ENCODE measurements at regions not wholly inside any gene's neighbourhood (a gene's known extent, or its start where the extent isn't known, plus 50 kb on each side); places are given as distances from the start of the nearest gene placed in this dataset.
"Not testable (repeated sequence)": the region's sequence is repeated elsewhere in the genome, so short reads cannot be mapped to it uniquely, and the experiment has no call there.

GRCh38 chr10:8272794-8273425 lies 218.4 kb downstream of the GATA3 start:
- intact Hi-C loops (cut with DNase I) = no loop called here
- DNase-seq (ENCODE audit: low spot score) = no peak

GRCh38 chr10:8273749-8274148 lies 219.3 kb downstream of the GATA3 start:
- no peak for DNase-seq (ENCODE audit: low spot score)
- intact Hi-C loops (cut with DNase I) = no loop called here

- intact Hi-C loops (cut with DNase I) = no loop called here
- no peak for DNase-seq (ENCODE audit: low spot score)
Observed at GRCh38 chr10:8275911-8276310, 221.4 kb downstream of the GATA3 start.

- intact Hi-C loops (cut with DNase I) = no loop called here
- no peak for DNase-seq (ENCODE audit: low spot score)
Observed at GRCh38 chr10:8278099-8278498, 223.6 kb downstream of the GATA3 start.

GRCh38 chr10:8279598-8279997 lies 225.1 kb downstream of the GATA3 start:
- no peak for DNase-seq (ENCODE audit: low spot score)
- intact Hi-C loops (cut with DNase I) = no loop called here

- intact Hi-C loops (cut with DNase I) = no loop called here
- DNase-seq (ENCODE audit: low spot score) = no peak
Observed at GRCh38 chr10:8280946-8281345, 226.5 kb downstream of the GATA3 start.

GRCh38 chr10:8282340-8282739 lies 227.9 kb downstream of the GATA3 start:
- intact Hi-C loops (cut with DNase I) = no loop called here
- no peak for DNase-seq (ENCODE audit: low spot score)

GRCh38 chr10:8283166-8283905 lies 228.8 kb downstream of the GATA3 start:
- intact Hi-C loops (cut with DNase I) = no loop called here
- no peak for DNase-seq (ENCODE audit: low spot score)

- DNase-seq (ENCODE audit: low spot score) = no peak
- intact Hi-C loops (cut with DNase I) = no loop called here
Observed at GRCh38 chr10:8283986-8284385, 229.5 kb downstream of the GATA3 start.

GRCh38 chr10:8285970-8286369 lies 231.5 kb downstream of the GATA3 start:
- DNase-seq (ENCODE audit: low spot score); intact Hi-C loops (cut with DNase I): not testable (repeated sequence)

GRCh38 chr10:8288600-8288999 lies 234.1 kb downstream of the GATA3 start:
- intact Hi-C loops (cut with DNase I) = no loop called here
- DNase-seq (ENCODE audit: low spot score) = no peak

GRCh38 chr10:8289186-8289924 lies 234.9 kb downstream of the GATA3 start:
- intact Hi-C loops (cut with DNase I) = no loop called here
- no peak for DNase-seq (ENCODE audit: low spot score)

- no peak for DNase-seq (ENCODE audit: low spot score)
- intact Hi-C loops (cut with DNase I) = no loop called here
Observed at GRCh38 chr10:8294779-8295178, 240.3 kb downstream of the GATA3 start.

- DNase-seq (ENCODE audit: low spot score) = no peak
- intact Hi-C loops (cut with DNase I) = no loop called here
Observed at GRCh38 chr10:8295311-8295710, 240.8 kb downstream of the GATA3 start.

- intact Hi-C loops (cut with DNase I) = no loop called here
- no peak for DNase-seq (ENCODE audit: low spot score)
Observed at GRCh38 chr10:8296090-8296733, 241.7 kb downstream of the GATA3 start.

GRCh38 chr10:8296734-8297101 lies 242.2 kb downstream of the GATA3 start:
- no peak for DNase-seq (ENCODE audit: low spot score)
- intact Hi-C loops (cut with DNase I) = no loop called here

- intact Hi-C loops (cut with DNase I) = no loop called here
- DNase-seq (ENCODE audit: low spot score) = no peak
Observed at GRCh38 chr10:8297107-8297506, 242.6 kb downstream of the GATA3 start.

- DNase-seq (ENCODE audit: low spot score) = no peak
- intact Hi-C loops (cut with DNase I) = no loop called here
Observed at GRCh38 chr10:8297959-8298358, 243.5 kb downstream of the GATA3 start.

GRCh38 chr10:8298896-8299570 lies 244.5 kb downstream of the GATA3 start:
- no peak for DNase-seq (ENCODE audit: low spot score)
- intact Hi-C loops (cut with DNase I) = no loop called here

- DNase-seq (ENCODE audit: low spot score) = no peak
- intact Hi-C loops (cut with DNase I) = no loop called here
Observed at GRCh38 chr10:8300925-8301324, 246.4 kb downstream of the GATA3 start.

All from cardiac septum (tissue), 1 donor.